Heart left ventricle (tissue), 16 donors: ENCODE measurements at regions not wholly inside any gene's neighbourhood (a gene's known extent, or its start where the extent isn't known, plus 50 kb on each side); places are given as distances from the start of the nearest gene placed in this dataset.
A peak's percentile ranks its signal among the peaks of the same experiment; 100 is the strongest.

ENCODE experiments used
- ATAC-seq, 4 donors: fragments of 200-7000 bp; cut with Tn5 transposase; one replicate each; pipeline ENCODE4 v1.9.1; 2020 to 2022; ENCODE audit warnings: moderate library complexity in 4 of 4, mild to moderate bottlenecking in 3 of 4, moderate number of reproducible peaks in 1 of 4
- DNase-seq, 5 donors: peaks; one replicate each; pipeline ENCODE4 v3.0.0-alpha.2; 2020
- H3K27ac ChIP-seq, 12 donors: fragments of 200-600 bp; sonication (generic) in 4 of 12; one replicate each; pipeline versions ENCODE4 v1.5.0 to v1.8.0; 2016 to 2022; ENCODE audit warnings: mild to moderate bottlenecking in 2 of 12
- H3K27me3 ChIP-seq, 9 donors: fragments of 200-600 bp; sonication (generic) in 2 of 9; one replicate each; pipeline versions ENCODE4 v1.5.1 to v1.8.0; 2016 to 2022; ENCODE audit warnings: mild to moderate bottlenecking in 3 of 9
- H3K36me3 ChIP-seq, 9 donors: fragments of 200-600 bp; sonication (generic) in 2 of 9; one replicate each; pipeline versions ENCODE4 v1.5.0 to v1.8.0; 2018 to 2022; ENCODE audit warnings: mild to moderate bottlenecking in 2 of 9
- H3K4me1 ChIP-seq, 12 donors: fragments of 200-600 bp; sonication (generic) in 4 of 12; one replicate each; pipeline versions ENCODE4 v1.5.0 to v1.8.0; 2016 to 2022; ENCODE audit warnings: mild to moderate bottlenecking in 3 of 12
- H3K4me3 ChIP-seq, 12 donors: fragments of 200-600 bp; sonication (generic) in 4 of 12; one replicate each; pipeline versions ENCODE4 v1.5.0 to v1.8.0; 2017 to 2022; ENCODE audit warnings: mild to moderate bottlenecking in 9 of 12, moderate library complexity in 4 of 12
- H3K9me3 ChIP-seq, 12 donors: fragments of 200-600 bp; sonication (generic) in 4 of 12; one replicate each; pipeline versions ENCODE4 v1.5.0 to v1.8.0; 2016 to 2022; ENCODE audit warnings: mild to moderate bottlenecking in 1 of 12
- CTCF ChIP-seq, 12 donors: fragments of 200-600 bp; sonication (generic) in 4 of 12; IDR thresholded peaks; one replicate each; pipeline versions ENCODE4 v1.5.0 to v1.8.0; 2018 to 2022; ENCODE audit warnings: antibody characterized with exemption in 12 of 12, mild to moderate bottlenecking in 5 of 12
- POLR2A ChIP-seq, 2 donors: fragments of 450-650 bp; IDR thresholded peaks; one replicate each; pipeline ENCODE4 v1.6.1; 2017; ENCODE audit warnings: antibody characterized with exemption in 2 of 2, mild to moderate bottlenecking in 2 of 2, moderate library complexity in 2 of 2
- WGBS, 4 donors: extraction: QIAGEN DNeasy Blood & Tissue Kit in 2 of 4; methylation state at CpG; one replicate each; pipeline versions ENCODE4 v1.1.5 to v1.1.7; 2013 to 2018; 5-methylcytosine and 5-hydroxymethylcytosine counted together
- intact Hi-C, 10 donors: fragments of 100-400 bp; cut with DNase I; formaldehyde crosslinking; loops; one replicate each; pipeline versions ENCODE4 v1.11.1 to v1.14.2; 2022
- donor health status: ischemic (EF 13 %, LVEDD 7.1; RV severe dilation, severe dysfunction).
- donor health status: healthy with polysubstance abuse.
- donor health status: DM: no; HTN: yes; CAD: no.
- donor health status: DM: no; HTN: no; CAD: no.
- donor health status: ischemic (EF 25% LVEDD 6.9; RV normal size, moderate dysfunction).
- donor health status: ischemic (EF 25% LVEDD 5.7; RV mildly dilated, moderate dysfunction).
- donor health status: healthy.
- donor health status: DM: yes; HTN: yes; CAD: no.
- donor health status: ischemic (EF 35%, LVEDD 5.7; RV mildly dilated, moderate dysfunction).
- donor health status: nonischemic (EF 11% LVEDD 7.7; RV severe dilation, severe dysfunction).
- donor health status: DM: yes; HTN: yes; CAD: no.
- donor health status: PGD.
- donor health status: ischemic (EF 29% LVEDD 5.4; RV normal size, mild dysfunction).
- donor health status: nonischemic (EF 23%, LVEDD 6.1; RV moderate dilation, normal function).

GRCh38 chr5:86768699-86769202, 151.0 kb downstream of the COX7C start:
- Histone ChIP-seq H3K4me3 (no peak overlapping the region), H3K27me3 (no peaks in the 10 kb centered on the region), H3K27ac (no peak overlapping the region), H3K4me1 (no peaks in the 10 kb centered on the region), H3K9me3 (peaks cover 0 to 25% (median 1%) of the 10 kb centered on the region in 12 donors), H3K36me3 (no peaks in the 10 kb centered on the region)
- WGBS, 4 donors = 85 to 91% (median 89%) methylated on average over 2 of the region's 2 CpGs
- ATAC-seq = no peak
- no peak for DNase-seq
- intact Hi-C loops = no loop called here
- TF ChIP-seq POLR2A (IDR thresholded peaks at IDR 0.05) (no peak), CTCF (IDR thresholded peaks at IDR 0.05) (no peak)

- no peak overlapping the region for H3K27ac ChIP-seq
- TF ChIP-seq POLR2A (IDR thresholded peaks at IDR 0.05) (no peak), CTCF (IDR thresholded peaks at IDR 0.05) (no peak)
- peaks cover 0 to 5% (median 0%) of the 10 kb centered on the region in 12 donors for H3K9me3 ChIP-seq
- H3K27me3 ChIP-seq = no peaks in the 10 kb centered on the region
- ATAC-seq (no peak), DNase-seq (no peak)
- no peak overlapping the region for H3K4me3 ChIP-seq
- intact Hi-C loops = no loop called here
- no peaks in the 10 kb centered on the region for H3K36me3 ChIP-seq
- no peaks in the 10 kb centered on the region for H3K4me1 ChIP-seq
These were observed 162.3 kb downstream of the COX7C start for GRCh38 chr5:86780018-86780417.

GRCh38 chr5:86786955-86787354, 169.2 kb downstream of the COX7C start:
- DNase-seq (peak in 1 of 5 donors; percentile 4), ATAC-seq (peak; percentile 49 to 89 (median 78))
- intact Hi-C loops = no loop called here
- no peaks in the 10 kb centered on the region for H3K4me1 ChIP-seq
- no peaks in the 10 kb centered on the region for H3K9me3 ChIP-seq
- no peak overlapping the region for H3K4me3 ChIP-seq
- WGBS, 4 donors = 10 to 21% (median 16%) methylated on average over 2 of the region's 2 CpGs
- no peaks in the 10 kb centered on the region for H3K36me3 ChIP-seq
- TF ChIP-seq CTCF (IDR thresholded peaks at IDR 0.05) (no peak), POLR2A (IDR thresholded peaks at IDR 0.05) (no peak)
- no peak overlapping the region for H3K27ac ChIP-seq
- no peaks in the 10 kb centered on the region for H3K27me3 ChIP-seq

- Histone ChIP-seq H3K4me3 (no peak overlapping the region), H3K27ac (no peak overlapping the region), H3K9me3 (no peaks in the 10 kb centered on the region), H3K36me3 (no peaks in the 10 kb centered on the region), H3K27me3 (no peaks in the 10 kb centered on the region), H3K4me1 (no peaks in the 10 kb centered on the region)
- 71 to 76% (median 73%) methylated on average over 3 of the region's 3 CpGs for WGBS, 4 donors
- TF ChIP-seq POLR2A (IDR thresholded peaks at IDR 0.05) (no peak), CTCF (IDR thresholded peaks at IDR 0.05) (no peak)
- DNase-seq (no peak), ATAC-seq (no peak)
- intact Hi-C loops = no loop called here
These were observed 177.9 kb downstream of the COX7C start for GRCh38 chr5:86795659-86796058.
